ENCODE measurements at regions not wholly inside any gene's neighbourhood (a gene's known extent, or its start where the extent isn't known, plus 50 kb on each side); places are given as distances from the start of the nearest gene placed in this dataset.

- no peak overlapping the region for H3K4me3 Mint-ChIP-seq
These were observed 385.0 kb upstream of the TNP1 start for GRCh38 chr2:217244815-217245214.

More at GRCh38 chr2:217244815-217245214, 385.0 kb upstream of the TNP1 start:
- H3K27me3 Mint-ChIP-seq (ENCODE audit: insufficient read depth, low read depth, poor library complexity), result peaks cover 2% of the 10 kb centered on the region
- H3K9me3 Mint-ChIP-seq, result no peaks in the 10 kb centered on the region
- no peaks in the 10 kb centered on the region for H3K36me3 Mint-ChIP-seq (ENCODE audit: low read depth)
- H3K4me1 Mint-ChIP-seq, result no peaks in the 10 kb centered on the region
- Histone ChIP-seq H3F3A (replicated peaks; ENCODE audit: low read depth) (no peaks in the 10 kb centered on the region), H3K27ac (ENCODE audit: low read depth) (no peak overlapping the region), H4K20me1 (replicated peaks; ENCODE audit: insufficient read depth) (no peaks in the 10 kb centered on the region), H2AFZ (no peak overlapping the region), H3K9me2 (ENCODE audit: insufficient read depth) (no peaks in the 10 kb centered on the region), H3K4me3 (no peak overlapping the region), H3K4me1 (ENCODE audit: insufficient read depth) (no peaks in the 10 kb centered on the region), H3K27me3 (ENCODE audit: insufficient read depth) (no peaks in the 10 kb centered on the region), H3K79me2 (replicated peaks; ENCODE audit: insufficient read depth) (no peaks in the 10 kb centered on the region), H3K4me2 (no peak overlapping the region), H3K36me3 (ENCODE audit: insufficient read depth) (no peaks in the 10 kb centered on the region)
- TF ChIP-seq EZH2 (IDR thresholded peaks at IDR 0.05; ENCODE audit: low read depth, unreplicated experiment) (no peak), ZNF114 (CRISPR knock-in tag; IDR thresholded peaks at IDR 0.05) (no peak), JUNB (IDR thresholded peaks at IDR 0.05; ENCODE audit: unreplicated experiment) (no peak), POLR2AphosphoS5 (IDR thresholded peaks at IDR 0.05; ENCODE audit: low read depth) (no peak), ZNF462 (CRISPR knock-in tag; IDR thresholded peaks at IDR 0.05) (no peak), CTCF (conservative IDR thresholded peaks at IDR 0.05; ENCODE audit: low read depth in 2 of 2) (no peak), ZNF331 (CRISPR knock-in tag; IDR thresholded peaks at IDR 0.05; ENCODE audit: low read depth) (no peak), NANOG (IDR thresholded peaks at IDR 0.05; ENCODE audit: borderline replicate concordance) (no peak), REST (IDR thresholded peaks at IDR 0.05; ENCODE audit: unreplicated experiment) (no peak), ETS1 (IDR thresholded peaks at IDR 0.05) (no peak), STAT1 (IDR thresholded peaks at IDR 0.05; ENCODE audit: unreplicated experiment) (no peak), CREB1 (CRISPR knock-in tag; IDR thresholded peaks at IDR 0.05; ENCODE audit: low read depth) (no peak), EZH2phosphoT487 (IDR thresholded peaks at IDR 0.05; ENCODE audit: unreplicated experiment) (no peak)
- ATAC-seq (no peak), DNase-seq (ENCODE audit: low spot score) (no peak)
- no peak overlapping the region for H3K27ac Mint-ChIP-seq
